ENCODE measurements at regions not wholly inside any gene's neighbourhood (a gene's known extent, or its start where the extent isn't known, plus 50 kb on each side); places are given as distances from the start of the nearest gene placed in this dataset.

- no peak overlapping the region for H3K27ac ChIP-seq (ENCODE audit: low read length)
- H2AFZ ChIP-seq (ENCODE audit: low read depth, low read length), result no peak overlapping the region
- no peaks in the 10 kb centered on the region for H3K9me2 ChIP-seq (ENCODE audit: insufficient read depth, low read length)
- H3K9me3 ChIP-seq (ENCODE audit: low read length), result peaks cover 3% of the 10 kb centered on the region
- H3K4me3 ChIP-seq (ENCODE audit: low read length), result no peak overlapping the region
- TF ChIP-seq EP300 (conservative IDR thresholded peaks at IDR 0.05; ENCODE audit: poor library complexity, severe bottlenecking), result no peak
- no peak overlapping the region for H3K9ac ChIP-seq (ENCODE audit: low read length)
- H3K4me2 ChIP-seq (ENCODE audit: low read length), result no peak overlapping the region
- H3K36me3 ChIP-seq (ENCODE audit: insufficient read depth, low read length), result no peaks in the 10 kb centered on the region
- no peaks in the 10 kb centered on the region for H3F3A ChIP-seq (ENCODE audit: insufficient read depth, low read length, poor library complexity, severe bottlenecking)
- no peaks in the 10 kb centered on the region for H3K27me3 ChIP-seq (ENCODE audit: insufficient read depth, low read depth, low read length)
- H3K79me2 ChIP-seq (replicated peaks; ENCODE audit: insufficient read depth, low read length), result no peaks in the 10 kb centered on the region
- H4K20me1 ChIP-seq (ENCODE audit: insufficient read depth), result no peaks in the 10 kb centered on the region
Observed at GRCh38 chr13:81275666-81276258, 934.8 kb upstream of the SPRY2 start.

DNA sequence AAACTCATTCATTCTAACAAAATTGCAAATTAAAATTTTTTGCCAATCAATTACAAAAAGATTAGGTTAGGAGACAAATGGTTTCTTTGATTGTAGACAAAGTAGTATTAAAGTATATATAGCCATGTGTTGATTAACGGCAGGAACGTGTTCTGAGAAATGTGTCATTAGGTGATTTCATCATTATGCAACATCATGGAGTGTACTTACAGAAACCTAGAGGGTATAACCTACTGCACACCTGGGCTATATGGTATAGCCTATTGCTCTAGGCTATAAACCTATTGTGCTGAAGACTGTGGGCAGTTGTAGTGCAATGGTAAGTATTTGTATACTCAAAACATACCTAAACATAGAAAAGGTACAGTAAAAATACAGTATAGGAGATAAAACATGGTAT is 906.8 kb upstream of the SPRY2 start:
- TF ChIP-seq EZH2 (IDR thresholded peaks at IDR 0.05; ENCODE audit: borderline replicate concordance, insufficient read depth, low read length, poor library complexity, severe bottlenecking) (no peak), SMC3 (conservative IDR thresholded peaks at IDR 0.05; ENCODE audit: poor library complexity) (no peak), MXI1 (conservative IDR thresholded peaks at IDR 0.05; ENCODE audit: poor library complexity, severe bottlenecking) (no peak), RAD21 (conservative IDR thresholded peaks at IDR 0.05) (no peak), POLR2AphosphoS5 (IDR thresholded peaks at IDR 0.05) (no peak), TAF1 (IDR thresholded peaks at IDR 0.05; ENCODE audit: low read depth) (no peak), EP300 (conservative IDR thresholded peaks at IDR 0.05; ENCODE audit: poor library complexity, severe bottlenecking) (no peak)
- TF ChIP-seq, protein P1, sequence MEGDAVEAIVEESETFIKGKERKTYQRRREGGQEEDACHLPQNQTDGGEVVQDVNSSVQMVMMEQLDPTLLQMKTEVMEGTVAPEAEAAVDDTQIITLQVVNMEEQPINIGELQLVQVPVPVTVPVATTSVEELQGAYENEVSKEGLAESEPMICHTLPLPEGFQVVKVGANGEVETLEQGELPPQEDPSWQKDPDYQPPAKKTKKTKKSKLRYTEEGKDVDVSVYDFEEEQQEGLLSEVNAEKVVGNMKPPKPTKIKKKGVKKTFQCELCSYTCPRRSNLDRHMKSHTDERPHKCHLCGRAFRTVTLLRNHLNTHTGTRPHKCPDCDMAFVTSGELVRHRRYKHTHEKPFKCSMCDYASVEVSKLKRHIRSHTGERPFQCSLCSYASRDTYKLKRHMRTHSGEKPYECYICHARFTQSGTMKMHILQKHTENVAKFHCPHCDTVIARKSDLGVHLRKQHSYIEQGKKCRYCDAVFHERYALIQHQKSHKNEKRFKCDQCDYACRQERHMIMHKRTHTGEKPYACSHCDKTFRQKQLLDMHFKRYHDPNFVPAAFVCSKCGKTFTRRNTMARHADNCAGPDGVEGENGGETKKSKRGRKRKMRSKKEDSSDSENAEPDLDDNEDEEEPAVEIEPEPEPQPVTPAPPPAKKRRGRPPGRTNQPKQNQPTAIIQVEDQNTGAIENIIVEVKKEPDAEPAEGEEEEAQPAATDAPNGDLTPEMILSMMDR (IDR thresholded peaks at IDR 0.05; ENCODE audit: poor library complexity, severe bottlenecking), result no peak
- TF ChIP-seq, protein P2, sequence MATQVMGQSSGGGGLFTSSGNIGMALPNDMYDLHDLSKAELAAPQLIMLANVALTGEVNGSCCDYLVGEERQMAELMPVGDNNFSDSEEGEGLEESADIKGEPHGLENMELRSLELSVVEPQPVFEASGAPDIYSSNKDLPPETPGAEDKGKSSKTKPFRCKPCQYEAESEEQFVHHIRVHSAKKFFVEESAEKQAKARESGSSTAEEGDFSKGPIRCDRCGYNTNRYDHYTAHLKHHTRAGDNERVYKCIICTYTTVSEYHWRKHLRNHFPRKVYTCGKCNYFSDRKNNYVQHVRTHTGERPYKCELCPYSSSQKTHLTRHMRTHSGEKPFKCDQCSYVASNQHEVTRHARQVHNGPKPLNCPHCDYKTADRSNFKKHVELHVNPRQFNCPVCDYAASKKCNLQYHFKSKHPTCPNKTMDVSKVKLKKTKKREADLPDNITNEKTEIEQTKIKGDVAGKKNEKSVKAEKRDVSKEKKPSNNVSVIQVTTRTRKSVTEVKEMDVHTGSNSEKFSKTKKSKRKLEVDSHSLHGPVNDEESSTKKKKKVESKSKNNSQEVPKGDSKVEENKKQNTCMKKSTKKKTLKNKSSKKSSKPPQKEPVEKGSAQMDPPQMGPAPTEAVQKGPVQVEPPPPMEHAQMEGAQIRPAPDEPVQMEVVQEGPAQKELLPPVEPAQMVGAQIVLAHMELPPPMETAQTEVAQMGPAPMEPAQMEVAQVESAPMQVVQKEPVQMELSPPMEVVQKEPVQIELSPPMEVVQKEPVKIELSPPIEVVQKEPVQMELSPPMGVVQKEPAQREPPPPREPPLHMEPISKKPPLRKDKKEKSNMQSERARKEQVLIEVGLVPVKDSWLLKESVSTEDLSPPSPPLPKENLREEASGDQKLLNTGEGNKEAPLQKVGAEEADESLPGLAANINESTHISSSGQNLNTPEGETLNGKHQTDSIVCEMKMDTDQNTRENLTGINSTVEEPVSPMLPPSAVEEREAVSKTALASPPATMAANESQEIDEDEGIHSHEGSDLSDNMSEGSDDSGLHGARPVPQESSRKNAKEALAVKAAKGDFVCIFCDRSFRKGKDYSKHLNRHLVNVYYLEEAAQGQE (IDR thresholded peaks at IDR 0.05; ENCODE audit: borderline replicate concordance), result no peak
- H3F3A ChIP-seq (ENCODE audit: insufficient read depth, low read length, poor library complexity, severe bottlenecking), result no peaks in the 10 kb centered on the region
- H3K27ac ChIP-seq (ENCODE audit: low read length), result no peak overlapping the region
- H3K4me3 ChIP-seq (ENCODE audit: low read length), result no peak overlapping the region
- no peaks in the 10 kb centered on the region for H3K36me3 ChIP-seq (ENCODE audit: insufficient read depth, low read length)
- H3K27me3 ChIP-seq (ENCODE audit: insufficient read depth, low read depth, low read length), result no peaks in the 10 kb centered on the region
- H2AFZ ChIP-seq (ENCODE audit: low read depth, low read length), result no peak overlapping the region
- no peaks in the 10 kb centered on the region for H3K79me2 ChIP-seq (replicated peaks; ENCODE audit: insufficient read depth, low read length)
- H3K9me3 ChIP-seq (ENCODE audit: low read length), result no peaks in the 10 kb centered on the region
- H3K9me2 ChIP-seq (ENCODE audit: insufficient read depth, low read length), result no peaks in the 10 kb centered on the region
- H4K20me1 ChIP-seq (ENCODE audit: insufficient read depth), result no peaks in the 10 kb centered on the region
- no peak overlapping the region for H3K9ac ChIP-seq (ENCODE audit: low read length)
- H3K4me2 ChIP-seq (ENCODE audit: low read length), result no peak overlapping the region
